AG09309 (cell line): ENCODE measurements at regions not wholly inside any gene's neighbourhood (a gene's known extent, or its start where the extent isn't known, plus 50 kb on each side); places are given as distances from the start of the nearest gene placed in this dataset.

Source experiments
- DNase-seq: peaks from one replicate; pipeline ENCODE4 v3.0.0-alpha.2; 2010; ENCODE audit warnings: low read depth
- H3K4me3 ChIP-seq: 2 replicates; pipeline ENCODE4 v1.5.1; 2011; ENCODE audit warnings: mild to moderate bottlenecking, low read depth, low read length, moderate library complexity; ENCODE audit not compliant: control insufficient read depth
- CTCF ChIP-seq: IDR thresholded peaks from 2 replicates; pipeline ENCODE4 v1.5.1; 2011; ENCODE audit warnings: mild to moderate bottlenecking, low read depth, low read length, inconsistent platforms; ENCODE audit not compliant: insufficient read depth, control insufficient read depth; ENCODE audit errors: missing control alignments

DNA sequence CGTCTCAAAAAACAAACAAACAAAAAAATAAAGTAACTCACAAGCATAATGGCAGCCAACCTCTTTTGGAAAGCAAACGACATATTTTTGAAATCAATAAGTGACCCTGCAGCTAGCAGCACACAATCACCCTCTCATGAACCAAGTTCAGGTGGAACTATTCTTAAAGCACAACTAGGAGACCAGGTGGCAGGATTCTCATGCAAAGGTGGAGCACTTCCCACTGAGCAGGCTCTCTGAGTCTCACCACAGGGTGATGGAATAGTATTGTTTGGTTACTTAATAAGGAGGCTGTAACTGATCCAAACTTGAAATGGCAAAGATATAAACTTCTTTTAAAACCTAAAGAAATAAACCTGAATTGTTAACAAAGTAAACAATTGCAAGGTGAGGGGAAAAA, 1293.1 kb downstream of the PCDH19 start:
- no peak overlapping the region for H3K4me3 ChIP-seq
- no peak for DNase-seq
- no peak for TF ChIP-seq CTCF

GRCh38 chrX:99095965-99096635, 1314.0 kb downstream of the PCDH19 start:
- no peak for DNase-seq
- TF ChIP-seq CTCF, result no peak
- H3K4me3 ChIP-seq, result no peak overlapping the region

- no peak for DNase-seq
- no peak overlapping the region for H3K4me3 ChIP-seq
- TF ChIP-seq CTCF, result no peak
These were observed 1318.6 kb downstream of the PCDH19 start for GRCh38 chrX:99091459-99091858.

DNA sequence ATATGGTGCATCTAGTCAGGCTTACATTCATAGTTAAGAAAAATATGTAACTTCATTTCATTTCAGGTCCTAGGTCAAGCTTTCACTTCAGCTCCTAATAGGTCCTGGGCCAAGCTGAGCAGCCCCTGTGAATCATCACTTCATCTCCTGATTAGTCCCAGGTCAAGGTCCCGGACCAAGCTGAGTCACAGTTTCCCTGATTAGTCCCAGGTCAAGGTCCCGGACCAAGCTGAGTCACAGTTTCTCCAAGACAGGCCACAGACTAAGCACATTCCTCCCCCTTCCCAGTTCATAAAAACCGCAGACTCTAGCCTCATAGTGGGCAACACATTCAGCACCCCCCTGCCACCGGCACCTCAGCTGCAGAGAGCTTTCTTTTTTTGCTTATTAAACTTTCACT, 1331.8 kb downstream of the PCDH19 start:
- no peak overlapping the region for H3K4me3 ChIP-seq
- TF ChIP-seq CTCF, result no peak
- no peak for DNase-seq

GRCh38 chrX:99077099-99077498, 1333.0 kb downstream of the PCDH19 start:
- no peak for DNase-seq
- TF ChIP-seq CTCF, result no peak
- H3K4me3 ChIP-seq, result no peak overlapping the region

DNA sequence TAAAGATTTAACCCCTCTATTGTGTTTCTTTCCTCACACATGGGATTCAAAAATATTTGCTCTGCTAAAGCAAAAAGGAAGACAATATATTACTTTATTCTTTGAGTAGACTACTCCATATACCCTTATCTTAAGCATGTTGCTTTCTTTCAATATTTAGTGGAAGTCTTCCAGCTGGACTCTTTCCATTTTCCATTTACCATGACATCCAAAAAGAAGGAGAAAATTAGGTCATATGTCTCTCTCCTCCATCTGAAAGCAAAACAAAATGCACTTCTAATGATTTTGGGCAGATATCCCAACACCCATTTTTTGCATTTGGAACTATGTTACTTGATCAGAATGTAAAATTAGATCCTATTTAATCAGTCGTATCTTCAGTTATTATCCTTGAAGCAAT, 1336.5 kb downstream of the PCDH19 start:
- TF ChIP-seq CTCF, result no peak
- H3K4me3 ChIP-seq, result no peak overlapping the region
- no peak for DNase-seq

GRCh38 chrX:99051639-99052038, 1358.4 kb downstream of the PCDH19 start:
- no peak for TF ChIP-seq CTCF
- no peak overlapping the region for H3K4me3 ChIP-seq
- DNase-seq, result no peak
